HG02981 (cell line): ENCODE measurements at regions not wholly inside any gene's neighbourhood (a gene's known extent, or its start where the extent isn't known, plus 50 kb on each side); places are given as distances from the start of the nearest gene placed in this dataset.

Experiments used
- ATAC-seq: cut with Tn5 transposase; IDR thresholded peaks from one replicate; pipeline ENCODE4 v1.9.1; 2021; ENCODE audit warnings: mild to moderate bottlenecking, moderate library complexity; ENCODE audit not compliant: unreplicated experiment

GRCh38 chr3:40642812-40643211 is 118.1 kb downstream of the ZNF621 start:
- no peak for ATAC-seq

- ATAC-seq = no peak
Measured at GRCh38 chr3:40645883-40646282, 121.1 kb downstream of the ZNF621 start.

GRCh38 chr3:40649346-40649745 is 124.6 kb downstream of the ZNF621 start:
- no peak for ATAC-seq

- no peak for ATAC-seq
Measured at GRCh38 chr3:40652072-40652471, 127.3 kb downstream of the ZNF621 start.

GRCh38 chr3:40653001-40653400 is 128.2 kb downstream of the ZNF621 start:
- no peak for ATAC-seq

GRCh38 chr3:40653878-40654277 is 129.1 kb downstream of the ZNF621 start:
- ATAC-seq = no peak

- ATAC-seq = no peak
Measured at GRCh38 chr3:40655551-40655950, 130.8 kb downstream of the ZNF621 start.

- no peak for ATAC-seq
Measured at GRCh38 chr3:40657623-40658022, 132.9 kb downstream of the ZNF621 start.

GRCh38 chr3:40658305-40658704 is 133.5 kb downstream of the ZNF621 start:
- no peak for ATAC-seq

- no peak for ATAC-seq
Measured at GRCh38 chr3:40660554-40660953, 135.8 kb downstream of the ZNF621 start.

- no peak for ATAC-seq
Measured at GRCh38 chr3:40661284-40661683, 136.5 kb downstream of the ZNF621 start.

GRCh38 chr3:40663280-40663679 is 138.5 kb downstream of the ZNF621 start:
- no peak for ATAC-seq

- ATAC-seq = no peak
Measured at GRCh38 chr3:40669176-40669575, 144.4 kb downstream of the ZNF621 start.

- ATAC-seq = no peak
Measured at GRCh38 chr3:40672861-40673260, 148.1 kb downstream of the ZNF621 start.

GRCh38 chr3:40677321-40677720 is 152.6 kb downstream of the ZNF621 start:
- ATAC-seq = no peak

GRCh38 chr3:40677749-40678148 is 153.0 kb downstream of the ZNF621 start:
- ATAC-seq = no peak

GRCh38 chr3:40679290-40679689 is 154.5 kb downstream of the ZNF621 start:
- no peak for ATAC-seq

GRCh38 chr3:40680685-40681657 is 156.2 kb downstream of the ZNF621 start:
- no peak for ATAC-seq

GRCh38 chr3:40681658-40682055 is 156.9 kb downstream of the ZNF621 start:
- ATAC-seq = no peak

GRCh38 chr3:40689837-40690236 is 165.1 kb downstream of the ZNF621 start:
- no peak for ATAC-seq

- no peak for ATAC-seq
Measured at GRCh38 chr3:40690749-40691451, 166.1 kb downstream of the ZNF621 start.

GRCh38 chr3:40691452-40691861 is 166.7 kb downstream of the ZNF621 start:
- no peak for ATAC-seq
